ENCODE measurements at regions not wholly inside any gene's neighbourhood (a gene's known extent, or its start where the extent isn't known, plus 50 kb on each side); places are given as distances from the start of the nearest gene placed in this dataset.

- ChIA-PET CTCF (ENCODE audit: partially characterized antibody) (no interaction called here), POLR2A (ENCODE audit: partially characterized antibody) (no interaction called here)
- Histone ChIP-seq H3K14ac (ENCODE audit: insufficient read length) (no peak overlapping the region), H3K9me3 (ENCODE audit: insufficient read depth in 2 of 2, low read depth in 1 of 2, low read length in 1 of 2) (no peaks in the 10 kb centered on the region), H2BK120ac (replicated peaks; ENCODE audit: low read depth, low read length) (no peak overlapping the region), H3K27ac (ENCODE audit: low read depth, low read length) (no peak overlapping the region), H3K4me3 (ENCODE audit: extremely low read depth in 1 of 4, insufficient read depth in 2 of 4, low read depth in 3 of 4, low read length in 4 of 4) (no peak overlapping the region), H2BK12ac (ENCODE audit: low read depth, low read length) (no peak overlapping the region), H3K27me3 (replicated peaks in 1 of 4; ENCODE audit: control insufficient read depth in 3 of 4, extremely low read depth in 1 of 4, insufficient read depth in 3 of 4, low read length in 3 of 4) (no peaks in the 10 kb centered on the region), H2AK5ac (ENCODE audit: low read depth, low read length) (no peak overlapping the region), H3K23me2 (ENCODE audit: low read depth, low read length) (no peaks in the 10 kb centered on the region), H4K5ac (ENCODE audit: insufficient read length, low read depth, low read length) (no peak overlapping the region), H3K56ac (replicated peaks; ENCODE audit: insufficient read length, low read depth, low read length) (no peak overlapping the region), H4K20me1 (replicated peaks in 1 of 2; ENCODE audit: control insufficient read depth in 1 of 2, insufficient read depth in 2 of 2, low read length in 2 of 2) (no peaks in the 10 kb centered on the region), H4K8ac (ENCODE audit: extremely low read depth, insufficient read depth, low read length) (no peak overlapping the region), H2BK5ac (ENCODE audit: low read depth, low read length) (no peak overlapping the region), H3K23ac (ENCODE audit: insufficient read length) (no peak overlapping the region), H2AFZ (ENCODE audit: low read length) (no peak overlapping the region), H3K4me2 (ENCODE audit: insufficient read depth in 1 of 2, low read depth in 2 of 2, low read length in 2 of 2) (no peak overlapping the region), H3K79me2 (ENCODE audit: control insufficient read depth in 1 of 2, insufficient read depth in 2 of 2, low read length in 2 of 2) (no peaks in the 10 kb centered on the region), H3K4me1 (replicated peaks in 1 of 4; ENCODE audit: control insufficient read depth in 3 of 4, insufficient read depth in 4 of 4, low read length in 3 of 4) (peaks cover 0 to 2% (median 0%) of the 10 kb centered on the region in 4 experiments; a peak in 1 of 7 replicates), H4K91ac (replicated peaks; ENCODE audit: insufficient read length, low read length) (no peak overlapping the region), H2BK15ac (ENCODE audit: low read length) (no peak overlapping the region), H2BK20ac (ENCODE audit: low read length) (no peak overlapping the region), H3K18ac (ENCODE audit: extremely low read depth, low read length) (no peak overlapping the region), H3K9ac (replicated peaks in 1 of 4; ENCODE audit: extremely low read depth in 1 of 4, low read depth in 3 of 4, low read length in 3 of 4) (no peak overlapping the region), H3K79me1 (ENCODE audit: low read depth, low read length) (no peaks in the 10 kb centered on the region), H3K4ac (replicated peaks; ENCODE audit: insufficient read length, low read depth, low read length) (no peak overlapping the region), H3K36me3 (ENCODE audit: control insufficient read depth in 2 of 4, insufficient read depth in 4 of 4, low read length in 3 of 4) (no peaks in the 10 kb centered on the region)
- no peak for DNase-seq (ENCODE audit: low read depth in 1 of 2, low spot score in 2 of 2)
- 94% methylated on average over 1 of the region's 1 CpG; no CpG with 5 or more reads in 1 of the 2 experiments for WGBS, 2 experiments (ENCODE audit: extremely low coverage in 1 of 2, insufficient coverage in 1 of 2, insufficient read length in 1 of 2, insufficient replicate concordance in 2 of 2, low coverage in 1 of 2, low lambda C conversion rate in 2 of 2, missing lambda C conversion rate in 1 of 2)
- FAIRE-seq = no peak
- TF ChIP-seq CTBP2 (IDR thresholded peaks at IDR 0.05; ENCODE audit: borderline replicate concordance, insufficient read depth, insufficient read length, low read length) (no peak), POLR2A (IDR thresholded peaks at IDR 0.05; ENCODE audit: control extremely low read depth in 1 of 2, low read depth in 2 of 2, low read length in 2 of 2) (no peak), KDM1A (IDR thresholded peaks at IDR 0.05; ENCODE audit: borderline replicate concordance, low read length) (no peak), TBP (IDR thresholded peaks at IDR 0.05; ENCODE audit: low read depth, low read length) (no peak), USF2 (IDR thresholded peaks at IDR 0.05; ENCODE audit: low read length) (no peak), RFX5 (IDR thresholded peaks at IDR 0.05; ENCODE audit: borderline replicate concordance, low read depth, low read length) (no peak), MAFK (IDR thresholded peaks at IDR 0.05; ENCODE audit: low read depth, low read length) (no peak), SAP30 (IDR thresholded peaks at IDR 0.05; ENCODE audit: insufficient read depth, insufficient replicate concordance, low read length) (no peak), HDAC2 (IDR thresholded peaks at IDR 0.05; ENCODE audit: borderline replicate concordance in 1 of 2, low read depth in 2 of 2, low read length in 2 of 2) (no peak)
Measured at GRCh38 chr9:26175264-26175663, 497.0 kb upstream of the TUSC1 start.
